ENCODE measurements at regions not wholly inside any gene's neighbourhood (a gene's known extent, or its start where the extent isn't known, plus 50 kb on each side); places are given as distances from the start of the nearest gene placed in this dataset.

GRCh38 chr3:117793622-117794265 is 1084.2 kb downstream of the TUSC7 start:
- no peak overlapping the region for H3K4ac ChIP-seq (ENCODE audit: low read length)
- peaks cover 11 to 13% of the 10 kb centered on the region in 2 donors for H3K4me1 ChIP-seq (ENCODE audit: control insufficient read depth in 2 of 2, insufficient read depth in 1 of 2, low read depth in 1 of 2, low read length in 2 of 2)
- H3K27me3 ChIP-seq (ENCODE audit: control insufficient read depth in 3 of 3, insufficient read depth in 3 of 3, low read depth in 1 of 3, low read length in 3 of 3), result no peaks in the 10 kb centered on the region

GRCh38 chr3:117798221-117798620 is 1088.6 kb downstream of the TUSC7 start:
- H3K4ac ChIP-seq (ENCODE audit: low read length), result no peak overlapping the region
- no peaks in the 10 kb centered on the region for H3K36me3 ChIP-seq (replicated peaks in 1 of 2; ENCODE audit: control insufficient read depth in 2 of 2, insufficient read depth in 2 of 2, low read length in 2 of 2)
- no peak overlapping the region for H2AK5ac ChIP-seq (ENCODE audit: low read depth, low read length)
- H3K27ac ChIP-seq (replicated peaks; ENCODE audit: low read length), result no peak overlapping the region
- H3K9me3 ChIP-seq (replicated peaks in 1 of 2; ENCODE audit: control insufficient read depth in 2 of 2, insufficient read depth in 1 of 2, low read depth in 1 of 2, low read length in 2 of 2), result no peaks in the 10 kb centered on the region
- no peak for DNase-seq (ENCODE audit: low spot score)
- H2BK5ac ChIP-seq (ENCODE audit: low read length), result no peak overlapping the region
- H3K18ac ChIP-seq (ENCODE audit: low read length), result no peak overlapping the region
- H2AFZ ChIP-seq (ENCODE audit: low read length), result no peak overlapping the region
- H2BK15ac ChIP-seq (ENCODE audit: low read length), result no peak overlapping the region
- H4K8ac ChIP-seq (ENCODE audit: low read depth, low read length), result no peak overlapping the region
- H3K4me3 ChIP-seq (ENCODE audit: low read length in 2 of 2), result no peak overlapping the region
- H3K79me1 ChIP-seq (ENCODE audit: low read depth, low read length), result no peaks in the 10 kb centered on the region
- WGBS, 2 donors (ENCODE audit: extremely low coverage in 2 of 2, insufficient read length in 2 of 2, insufficient replicate concordance in 1 of 2), result no CpG with 5 or more reads among the region's 3 CpGs
- H2BK12ac ChIP-seq (ENCODE audit: low read length), result no peak overlapping the region
- no peaks in the 10 kb centered on the region for H3K27me3 ChIP-seq (ENCODE audit: control insufficient read depth in 3 of 3, insufficient read depth in 3 of 3, low read depth in 1 of 3, low read length in 3 of 3)
- no peak overlapping the region for H3K4me2 ChIP-seq (ENCODE audit: insufficient read depth, low read length, poor library complexity, severe bottlenecking)
- no peak overlapping the region for H3K23ac ChIP-seq (ENCODE audit: low read depth, low read length, poor library complexity)
- no peak overlapping the region for H3K9ac ChIP-seq (ENCODE audit: low read depth, low read length, poor library complexity)
- peaks cover 0 to 4% of the 10 kb centered on the region in 2 donors for H3K4me1 ChIP-seq (ENCODE audit: control insufficient read depth in 2 of 2, insufficient read depth in 1 of 2, low read depth in 1 of 2, low read length in 2 of 2)
- H4K91ac ChIP-seq (ENCODE audit: low read depth, low read length, poor library complexity), result no peak overlapping the region
- H2BK120ac ChIP-seq (ENCODE audit: low read depth, low read length), result no peak overlapping the region
- no peak overlapping the region for H3K14ac ChIP-seq (ENCODE audit: low read length)

More at GRCh38 chr3:117793622-117794265, 1084.2 kb downstream of the TUSC7 start:
- H3K4me3 ChIP-seq (ENCODE audit: low read length in 2 of 2), result no peak overlapping the region
- no peak overlapping the region for H4K8ac ChIP-seq (ENCODE audit: low read depth, low read length)
- no peak overlapping the region for H2AK5ac ChIP-seq (ENCODE audit: low read depth, low read length)
- no peak overlapping the region for H2BK120ac ChIP-seq (ENCODE audit: low read depth, low read length)
- no peak overlapping the region for H3K14ac ChIP-seq (ENCODE audit: low read length)
- no peak overlapping the region for H3K4me2 ChIP-seq (ENCODE audit: insufficient read depth, low read length, poor library complexity, severe bottlenecking)
- DNase-seq (ENCODE audit: low spot score), result no peak
- no peak overlapping the region for H3K18ac ChIP-seq (ENCODE audit: low read length)
- no peaks in the 10 kb centered on the region for H3K9me3 ChIP-seq (replicated peaks in 1 of 2; ENCODE audit: control insufficient read depth in 2 of 2, insufficient read depth in 1 of 2, low read depth in 1 of 2, low read length in 2 of 2)
- H2BK15ac ChIP-seq (ENCODE audit: low read length), result no peak overlapping the region
- H4K91ac ChIP-seq (ENCODE audit: low read depth, low read length, poor library complexity), result no peak overlapping the region
- H3K79me1 ChIP-seq (ENCODE audit: low read depth, low read length), result no peaks in the 10 kb centered on the region
- H3K9ac ChIP-seq (ENCODE audit: low read depth, low read length, poor library complexity), result no peak overlapping the region
- H2BK12ac ChIP-seq (ENCODE audit: low read length), result no peak overlapping the region
- no peak overlapping the region for H2BK5ac ChIP-seq (ENCODE audit: low read length)
- no peak overlapping the region for H3K27ac ChIP-seq (replicated peaks; ENCODE audit: low read length)
- peak overlapping the region; percentile 0 for H2AFZ ChIP-seq (ENCODE audit: low read length)
- no peaks in the 10 kb centered on the region for H3K36me3 ChIP-seq (replicated peaks in 1 of 2; ENCODE audit: control insufficient read depth in 2 of 2, insufficient read depth in 2 of 2, low read length in 2 of 2)
- H3K23ac ChIP-seq (ENCODE audit: low read depth, low read length, poor library complexity), result no peak overlapping the region
- WGBS, 2 donors (ENCODE audit: extremely low coverage in 2 of 2, insufficient read length in 2 of 2, insufficient replicate concordance in 1 of 2), result no CpG with 5 or more reads among the region's 8 CpGs

- H3K4ac ChIP-seq (ENCODE audit: low read length), result no peak overlapping the region
- H3K14ac ChIP-seq (ENCODE audit: low read length), result no peak overlapping the region
- no peak overlapping the region for H2BK120ac ChIP-seq (ENCODE audit: low read depth, low read length)
- no peaks in the 10 kb centered on the region for H3K27me3 ChIP-seq (ENCODE audit: control insufficient read depth in 3 of 3, insufficient read depth in 3 of 3, low read depth in 1 of 3, low read length in 3 of 3)
- no peak overlapping the region for H3K4me2 ChIP-seq (ENCODE audit: insufficient read depth, low read length, poor library complexity, severe bottlenecking)
- peaks cover 0 to 4% of the 10 kb centered on the region in 2 donors for H3K4me1 ChIP-seq (ENCODE audit: control insufficient read depth in 2 of 2, insufficient read depth in 1 of 2, low read depth in 1 of 2, low read length in 2 of 2)
- no peak overlapping the region for H4K8ac ChIP-seq (ENCODE audit: low read depth, low read length)
- no peak overlapping the region for H3K18ac ChIP-seq (ENCODE audit: low read length)
- no peak overlapping the region for H3K23ac ChIP-seq (ENCODE audit: low read depth, low read length, poor library complexity)
- H3K79me1 ChIP-seq (ENCODE audit: low read depth, low read length), result no peaks in the 10 kb centered on the region
- H2BK15ac ChIP-seq (ENCODE audit: low read length), result no peak overlapping the region
- H2BK5ac ChIP-seq (ENCODE audit: low read length), result no peak overlapping the region
- H2BK12ac ChIP-seq (ENCODE audit: low read length), result no peak overlapping the region
- no peak overlapping the region for H3K27ac ChIP-seq (replicated peaks; ENCODE audit: low read length)
- H3K9me3 ChIP-seq (replicated peaks in 1 of 2; ENCODE audit: control insufficient read depth in 2 of 2, insufficient read depth in 1 of 2, low read depth in 1 of 2, low read length in 2 of 2), result no peaks in the 10 kb centered on the region
- no peak overlapping the region for H2AK5ac ChIP-seq (ENCODE audit: low read depth, low read length)
- no peaks in the 10 kb centered on the region for H3K36me3 ChIP-seq (replicated peaks in 1 of 2; ENCODE audit: control insufficient read depth in 2 of 2, insufficient read depth in 2 of 2, low read length in 2 of 2)
- no peak overlapping the region for H4K91ac ChIP-seq (ENCODE audit: low read depth, low read length, poor library complexity)
- WGBS, 2 donors (ENCODE audit: extremely low coverage in 2 of 2, insufficient read length in 2 of 2, insufficient replicate concordance in 1 of 2), result no CpG with 5 or more reads among the region's 6 CpGs
- no peak overlapping the region for H2AFZ ChIP-seq (ENCODE audit: low read length)
- DNase-seq (ENCODE audit: low spot score), result no peak
- H3K9ac ChIP-seq (ENCODE audit: low read depth, low read length, poor library complexity), result no peak overlapping the region
- H3K4me3 ChIP-seq (ENCODE audit: low read length in 2 of 2), result no peak overlapping the region
Observed at GRCh38 chr3:117798687-117799386, 1089.3 kb downstream of the TUSC7 start.

GRCh38 chr3:117799387-117799735 is 1089.8 kb downstream of the TUSC7 start:
- H2AFZ ChIP-seq (ENCODE audit: low read length), result no peak overlapping the region
- H2BK15ac ChIP-seq (ENCODE audit: low read length), result no peak overlapping the region
- no CpG with 5 or more reads among the region's 2 CpGs for WGBS, 2 donors (ENCODE audit: extremely low coverage in 2 of 2, insufficient read length in 2 of 2, insufficient replicate concordance in 1 of 2)

More at GRCh38 chr3:117799387-117799735, 1089.8 kb downstream of the TUSC7 start:
- H4K8ac ChIP-seq (ENCODE audit: low read depth, low read length), result no peak overlapping the region
- H3K9ac ChIP-seq (ENCODE audit: low read depth, low read length, poor library complexity), result no peak overlapping the region
- H3K27me3 ChIP-seq (ENCODE audit: control insufficient read depth in 3 of 3, insufficient read depth in 3 of 3, low read depth in 1 of 3, low read length in 3 of 3), result no peaks in the 10 kb centered on the region
- H3K4me2 ChIP-seq (ENCODE audit: insufficient read depth, low read length, poor library complexity, severe bottlenecking), result no peak overlapping the region
- H2BK12ac ChIP-seq (ENCODE audit: low read length), result no peak overlapping the region
- no peak for DNase-seq (ENCODE audit: low spot score)
- no peak overlapping the region for H2BK120ac ChIP-seq (ENCODE audit: low read depth, low read length)
- H3K14ac ChIP-seq (ENCODE audit: low read length), result no peak overlapping the region
- H3K27ac ChIP-seq (replicated peaks; ENCODE audit: low read length), result no peak overlapping the region
- no peak overlapping the region for H3K4me3 ChIP-seq (ENCODE audit: low read length in 2 of 2)
- no peaks in the 10 kb centered on the region for H3K36me3 ChIP-seq (replicated peaks in 1 of 2; ENCODE audit: control insufficient read depth in 2 of 2, insufficient read depth in 2 of 2, low read length in 2 of 2)
- no peaks in the 10 kb centered on the region for H3K9me3 ChIP-seq (replicated peaks in 1 of 2; ENCODE audit: control insufficient read depth in 2 of 2, insufficient read depth in 1 of 2, low read depth in 1 of 2, low read length in 2 of 2)
- no peak overlapping the region for H3K23ac ChIP-seq (ENCODE audit: low read depth, low read length, poor library complexity)
- H3K4ac ChIP-seq (ENCODE audit: low read length), result no peak overlapping the region
- H2BK5ac ChIP-seq (ENCODE audit: low read length), result no peak overlapping the region
- no peak overlapping the region for H2AK5ac ChIP-seq (ENCODE audit: low read depth, low read length)
- H3K79me1 ChIP-seq (ENCODE audit: low read depth, low read length), result no peaks in the 10 kb centered on the region
- H3K4me1 ChIP-seq (ENCODE audit: control insufficient read depth in 2 of 2, insufficient read depth in 1 of 2, low read depth in 1 of 2, low read length in 2 of 2), result peaks cover 0 to 2% of the 10 kb centered on the region in 2 donors
- H4K91ac ChIP-seq (ENCODE audit: low read depth, low read length, poor library complexity), result no peak overlapping the region
- no peak overlapping the region for H3K18ac ChIP-seq (ENCODE audit: low read length)

Measured in neuronal stem cell (in vitro differentiated cells).